Ovary (tissue), 3 donors: ENCODE measurements at regions not wholly inside any gene's neighbourhood (a gene's known extent, or its start where the extent isn't known, plus 50 kb on each side); places are given as distances from the start of the nearest gene placed in this dataset.

Experiments
- EP300 ChIP-seq: sonication (generic); formaldehyde crosslinking; IDR thresholded peaks from one replicate; pipeline ENCODE4 v1.6.1; 2017; ENCODE audit warnings: antibody characterized with exemption
- POLR2A ChIP-seq: fragments of 450-650 bp; IDR thresholded peaks from one replicate; pipeline ENCODE4 v1.6.1; 2017; ENCODE audit warnings: antibody characterized with exemption, mild to moderate bottlenecking, moderate library complexity
- TF ChIP-seq, protein P1 (sequence below), 3 donors: fragments of 450-650 bp in 2 of 3; fragments of 200-600 bp in 1 of 3; IDR thresholded peaks; one replicate each; pipeline versions ENCODE4 v1.5.1 to v1.8.0; 2016 to 2022; ENCODE audit warnings: antibody characterized with exemption in 3 of 3, mild to moderate bottlenecking in 1 of 3
- donor health status: DM: no; HTN: no; CAD: no.

DNA sequence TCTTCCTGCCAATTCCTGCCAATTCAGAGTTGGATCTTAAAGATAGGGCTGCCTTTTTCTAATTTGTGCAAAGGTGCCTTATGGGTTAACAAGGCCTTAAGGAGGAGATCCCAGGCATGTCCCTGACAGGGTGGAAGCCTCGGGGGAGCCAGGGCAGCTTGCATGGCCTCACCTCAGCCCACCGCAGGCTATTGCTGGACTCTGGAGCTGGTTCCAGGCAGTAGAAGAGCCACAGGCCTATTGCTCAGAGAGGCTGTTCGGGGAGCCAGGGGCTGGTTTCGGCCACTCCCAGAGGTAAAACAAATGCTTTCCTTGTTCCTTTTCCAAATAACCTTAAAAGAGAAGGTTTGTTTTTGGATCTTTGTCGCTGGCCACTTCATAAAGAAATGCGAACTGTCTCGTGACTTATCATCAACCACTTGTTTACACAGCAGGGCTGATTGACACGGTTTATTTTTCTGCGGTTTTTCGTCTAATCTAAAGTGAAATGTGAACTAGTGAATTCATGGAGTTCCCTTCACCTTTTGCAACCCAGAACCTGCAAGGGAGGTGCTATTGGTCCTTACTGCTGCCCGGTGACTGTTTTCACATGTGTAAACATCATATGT lies 108.6 kb downstream of the APOB start:
- TF ChIP-seq, protein P1, sequence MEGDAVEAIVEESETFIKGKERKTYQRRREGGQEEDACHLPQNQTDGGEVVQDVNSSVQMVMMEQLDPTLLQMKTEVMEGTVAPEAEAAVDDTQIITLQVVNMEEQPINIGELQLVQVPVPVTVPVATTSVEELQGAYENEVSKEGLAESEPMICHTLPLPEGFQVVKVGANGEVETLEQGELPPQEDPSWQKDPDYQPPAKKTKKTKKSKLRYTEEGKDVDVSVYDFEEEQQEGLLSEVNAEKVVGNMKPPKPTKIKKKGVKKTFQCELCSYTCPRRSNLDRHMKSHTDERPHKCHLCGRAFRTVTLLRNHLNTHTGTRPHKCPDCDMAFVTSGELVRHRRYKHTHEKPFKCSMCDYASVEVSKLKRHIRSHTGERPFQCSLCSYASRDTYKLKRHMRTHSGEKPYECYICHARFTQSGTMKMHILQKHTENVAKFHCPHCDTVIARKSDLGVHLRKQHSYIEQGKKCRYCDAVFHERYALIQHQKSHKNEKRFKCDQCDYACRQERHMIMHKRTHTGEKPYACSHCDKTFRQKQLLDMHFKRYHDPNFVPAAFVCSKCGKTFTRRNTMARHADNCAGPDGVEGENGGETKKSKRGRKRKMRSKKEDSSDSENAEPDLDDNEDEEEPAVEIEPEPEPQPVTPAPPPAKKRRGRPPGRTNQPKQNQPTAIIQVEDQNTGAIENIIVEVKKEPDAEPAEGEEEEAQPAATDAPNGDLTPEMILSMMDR (IDR thresholded peaks at IDR 0.05), result no peak
- no peak for TF ChIP-seq POLR2A
- no peak for TF ChIP-seq EP300
